Tibial artery (tissue), 4 donors: ENCODE measurements at regions not wholly inside any gene's neighbourhood (a gene's known extent, or its start where the extent isn't known, plus 50 kb on each side); places are given as distances from the start of the nearest gene placed in this dataset.

Experiments
- DNase-seq, 2 donors: peaks; one replicate each; pipeline ENCODE4 v3.0.0-alpha.2; 2019
- H3K27ac ChIP-seq, 2 donors: fragments of 200-600 bp; sonication (generic) in 1 of 2; 1 replicate in 1 of 2; 2 replicates in 1 of 2; pipeline ENCODE4 v1.5.1; 2018 to 2019; ENCODE audit warnings: mild to moderate bottlenecking in 1 of 2
- H3K27me3 ChIP-seq, 2 donors: fragments of 200-600 bp; sonication (generic) in 1 of 2; one replicate each; pipeline versions ENCODE4 v1.5.1 to v1.6.0; 2016 to 2019
- H3K36me3 ChIP-seq, 3 donors: fragments of 200-600 bp; sonication (generic) in 2 of 3; one replicate each; pipeline ENCODE4 v1.5.1; 2016 to 2019; ENCODE audit warnings: mild to moderate bottlenecking in 2 of 3
- H3K4me1 ChIP-seq, 4 donors: fragments of 200-600 bp; sonication (generic) in 2 of 4; 1 replicate in 3 of 4; 2 replicates in 1 of 4; pipeline ENCODE4 v1.5.1; 2016 to 2019
- H3K4me3 ChIP-seq, 2 donors: fragments of 200-600 bp; sonication (generic) in 1 of 2; 1 replicate in 1 of 2; 2 replicates in 1 of 2; pipeline ENCODE4 v1.5.1; 2018 to 2019; ENCODE audit warnings: mild to moderate bottlenecking in 2 of 2
- H3K9me3 ChIP-seq, 3 donors: fragments of 200-600 bp; sonication (generic) in 1 of 3; one replicate each; pipeline ENCODE4 v1.5.1; 2016 to 2019
- intact Hi-C: fragments of 100-400 bp; cut with DNase I; formaldehyde crosslinking; loops from one replicate; pipeline ENCODE4 v1.15.0; 2023; ENCODE audit warnings: low total_unique reads
- TF ChIP-seq, protein P1 (sequence below), 2 experiments: fragments of 200-600 bp in 1 of 2; fragments of 450-650 bp in 1 of 2; IDR thresholded peaks; one replicate each; pipeline ENCODE4 v1.5.1; 2017 to 2019; ENCODE audit warnings: antibody characterized with exemption in 2 of 2, mild to moderate bottlenecking in 1 of 2, moderate library complexity in 1 of 2

DNA sequence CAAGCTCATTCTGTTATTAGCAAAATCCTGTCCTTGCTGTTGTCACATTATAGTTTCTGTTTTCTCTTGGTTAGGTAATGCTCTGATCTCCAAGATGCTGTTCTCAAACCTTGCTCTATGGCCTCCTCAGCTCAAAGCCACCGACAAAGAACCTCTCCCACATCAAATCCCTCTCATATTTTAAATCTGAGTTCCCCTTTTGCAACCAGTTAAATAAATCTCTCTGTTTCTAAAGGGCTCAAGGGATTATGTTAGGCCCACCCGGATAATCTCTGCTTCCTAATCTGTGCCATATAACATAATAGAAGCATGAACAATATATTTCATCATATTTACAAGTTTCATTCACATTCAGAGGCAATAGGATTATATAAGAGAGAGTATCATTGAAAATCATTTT is 286.0 kb downstream of the CYLC2 start:
- H3K9me3 ChIP-seq: no peaks in the 10 kb centered on the region
- no peaks in the 10 kb centered on the region for H3K4me1 ChIP-seq
- no peak overlapping the region for H3K4me3 ChIP-seq
- no peaks in the 10 kb centered on the region for H3K27me3 ChIP-seq
- TF ChIP-seq, protein P1, sequence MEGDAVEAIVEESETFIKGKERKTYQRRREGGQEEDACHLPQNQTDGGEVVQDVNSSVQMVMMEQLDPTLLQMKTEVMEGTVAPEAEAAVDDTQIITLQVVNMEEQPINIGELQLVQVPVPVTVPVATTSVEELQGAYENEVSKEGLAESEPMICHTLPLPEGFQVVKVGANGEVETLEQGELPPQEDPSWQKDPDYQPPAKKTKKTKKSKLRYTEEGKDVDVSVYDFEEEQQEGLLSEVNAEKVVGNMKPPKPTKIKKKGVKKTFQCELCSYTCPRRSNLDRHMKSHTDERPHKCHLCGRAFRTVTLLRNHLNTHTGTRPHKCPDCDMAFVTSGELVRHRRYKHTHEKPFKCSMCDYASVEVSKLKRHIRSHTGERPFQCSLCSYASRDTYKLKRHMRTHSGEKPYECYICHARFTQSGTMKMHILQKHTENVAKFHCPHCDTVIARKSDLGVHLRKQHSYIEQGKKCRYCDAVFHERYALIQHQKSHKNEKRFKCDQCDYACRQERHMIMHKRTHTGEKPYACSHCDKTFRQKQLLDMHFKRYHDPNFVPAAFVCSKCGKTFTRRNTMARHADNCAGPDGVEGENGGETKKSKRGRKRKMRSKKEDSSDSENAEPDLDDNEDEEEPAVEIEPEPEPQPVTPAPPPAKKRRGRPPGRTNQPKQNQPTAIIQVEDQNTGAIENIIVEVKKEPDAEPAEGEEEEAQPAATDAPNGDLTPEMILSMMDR (IDR thresholded peaks at IDR 0.05): no peak
- intact Hi-C loops: no loop called here
- H3K27ac ChIP-seq: no peak overlapping the region
- H3K36me3 ChIP-seq: no peaks in the 10 kb centered on the region
- DNase-seq: no peak

DNA sequence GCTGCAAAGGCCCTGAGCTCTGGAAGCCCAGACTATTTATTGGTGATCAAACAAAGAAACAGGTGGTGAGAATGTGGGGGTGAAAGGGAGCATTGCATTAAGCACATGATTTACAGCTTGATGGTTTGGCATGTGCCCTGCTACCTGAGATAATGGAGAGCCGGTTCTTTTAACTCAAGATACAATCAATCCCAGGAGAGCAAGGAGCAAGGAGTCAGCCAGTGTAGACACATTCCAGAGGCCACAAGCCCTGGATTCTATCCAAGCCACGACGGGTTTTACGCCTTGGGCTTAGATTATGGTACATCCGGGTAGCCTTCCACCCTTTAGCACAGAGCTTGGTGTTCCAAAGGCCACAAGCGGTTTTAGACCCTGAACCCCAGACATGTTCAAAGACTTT is 292.2 kb downstream of the CYLC2 start:
- DNase-seq: no peak
- Histone ChIP-seq H3K9me3 (no peaks in the 10 kb centered on the region), H3K4me1 (no peaks in the 10 kb centered on the region), H3K4me3 (no peak overlapping the region), H3K27ac (no peak overlapping the region), H3K36me3 (no peaks in the 10 kb centered on the region), H3K27me3 (no peaks in the 10 kb centered on the region)
- TF ChIP-seq, protein P1 (IDR thresholded peaks at IDR 0.05): no peak
- intact Hi-C loops: no loop called here

DNA sequence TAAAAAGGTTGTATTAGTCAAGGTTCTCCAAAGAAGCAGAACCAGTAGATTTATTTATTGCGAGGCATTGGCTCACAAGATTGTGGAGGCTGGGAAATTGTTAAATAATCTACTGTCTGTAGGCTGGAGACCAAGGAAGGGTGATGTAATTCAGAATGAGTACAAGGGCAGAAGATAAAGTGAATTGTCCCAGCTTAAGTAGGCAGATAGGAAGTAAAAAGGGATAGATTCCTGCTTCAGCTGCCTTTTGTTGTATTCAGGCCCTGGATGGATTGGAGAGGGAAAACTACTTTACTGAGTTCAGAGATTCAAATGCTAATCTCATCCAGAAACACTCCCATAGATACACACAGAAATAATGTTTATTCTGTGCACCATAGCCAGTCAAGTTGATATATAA is 301.1 kb downstream of the CYLC2 start:
- H3K27me3 ChIP-seq: no peaks in the 10 kb centered on the region
- no peaks in the 10 kb centered on the region for H3K9me3 ChIP-seq
- DNase-seq: no peak
- H3K36me3 ChIP-seq: no peaks in the 10 kb centered on the region
- intact Hi-C loops: no loop called here
- H3K27ac ChIP-seq: no peak overlapping the region
- H3K4me1 ChIP-seq: no peaks in the 10 kb centered on the region
- no peak overlapping the region for H3K4me3 ChIP-seq
- TF ChIP-seq, protein P1 (IDR thresholded peaks at IDR 0.05): no peak

DNA sequence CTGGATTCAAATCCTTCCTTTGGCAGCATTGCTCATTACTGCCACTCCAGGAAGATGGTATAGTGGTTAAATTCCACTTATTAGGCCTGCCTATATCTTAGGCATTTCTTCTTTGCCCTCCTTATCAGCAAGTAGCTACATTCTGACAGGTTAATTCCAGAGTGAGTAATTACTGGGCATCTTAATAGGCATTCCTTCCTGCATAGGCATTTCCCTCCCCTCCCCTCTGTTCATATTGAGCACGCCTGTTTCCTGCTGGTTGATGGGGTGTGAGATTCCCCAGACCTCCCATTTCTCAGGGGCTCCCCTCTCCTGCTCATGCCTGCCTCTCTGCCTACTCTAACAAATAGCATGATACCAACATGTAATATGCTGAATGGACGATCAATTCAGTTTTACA is 305.9 kb downstream of the CYLC2 start:
- Histone ChIP-seq H3K4me3 (no peak overlapping the region), H3K9me3 (no peaks in the 10 kb centered on the region), H3K36me3 (no peaks in the 10 kb centered on the region), H3K4me1 (no peaks in the 10 kb centered on the region), H3K27ac (no peak overlapping the region), H3K27me3 (no peaks in the 10 kb centered on the region)
- TF ChIP-seq, protein P1 (IDR thresholded peaks at IDR 0.05): no peak
- no peak for DNase-seq
- intact Hi-C loops: no loop called here

DNA sequence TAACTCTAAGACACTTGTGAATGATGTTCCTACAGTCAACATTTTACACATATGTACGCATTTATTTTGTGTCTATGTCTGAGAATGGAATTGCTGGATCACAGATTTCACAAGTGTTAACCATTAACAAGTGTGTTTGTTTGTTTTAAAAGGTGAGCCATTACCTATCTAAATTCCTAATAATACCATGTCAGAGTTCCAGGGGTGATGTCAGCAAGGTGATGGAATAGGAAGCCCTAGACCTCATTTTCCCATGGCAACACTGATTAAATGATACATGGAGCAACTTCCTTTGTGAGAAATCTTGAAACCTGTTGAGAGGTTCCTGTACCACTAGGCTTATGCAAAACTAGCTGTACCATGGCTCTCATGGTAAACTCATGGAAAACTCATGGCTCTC is 309.7 kb downstream of the CYLC2 start:
- Histone ChIP-seq H3K27me3 (no peaks in the 10 kb centered on the region), H3K27ac (no peak overlapping the region), H3K4me3 (no peak overlapping the region), H3K4me1 (no peaks in the 10 kb centered on the region), H3K9me3 (no peaks in the 10 kb centered on the region), H3K36me3 (no peaks in the 10 kb centered on the region)
- no peak for DNase-seq
- TF ChIP-seq, protein P1 (IDR thresholded peaks at IDR 0.05): no peak
- intact Hi-C loops: no loop called here

DNA sequence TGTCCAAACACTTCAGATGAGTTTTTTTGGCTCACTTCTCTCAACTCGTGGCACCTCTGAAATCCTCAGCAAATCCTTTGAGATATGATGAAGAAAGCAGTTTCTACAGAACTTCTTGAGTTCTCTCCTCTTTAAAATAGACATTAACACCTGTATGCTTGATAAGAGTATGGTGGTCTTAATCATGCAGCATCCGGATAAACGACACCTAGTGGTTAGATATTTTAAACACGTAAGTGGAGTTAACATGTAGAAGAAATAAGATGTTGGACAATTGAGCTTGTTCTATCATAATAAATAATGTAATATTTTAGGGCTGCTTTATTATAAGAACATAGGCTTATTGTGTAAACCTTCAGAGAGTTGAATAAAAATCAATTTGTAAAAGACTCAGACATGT is 324.8 kb downstream of the CYLC2 start:
- Histone ChIP-seq H3K4me1 (no peaks in the 10 kb centered on the region), H3K4me3 (no peak overlapping the region), H3K9me3 (no peaks in the 10 kb centered on the region), H3K36me3 (no peaks in the 10 kb centered on the region), H3K27ac (no peak overlapping the region), H3K27me3 (no peaks in the 10 kb centered on the region)
- TF ChIP-seq, protein P1 (IDR thresholded peaks at IDR 0.05): no peak
- intact Hi-C loops: no loop called here
- no peak for DNase-seq
